HEK293 (cell line): ENCODE measurements at regions not wholly inside any gene's neighbourhood (a gene's known extent, or its start where the extent isn't known, plus 50 kb on each side); places are given as distances from the start of the nearest gene placed in this dataset.
A peak's percentile ranks its signal among the peaks of the same experiment; 100 is the strongest.

Source experiments
- CTCF ChIA-PET: fragments of 350-600 bp; formaldehyde crosslinking; extraction: SDS; loops from one replicate; lab custom pipeline; 2021; ENCODE audit warnings: antibody characterized with exemption; lab: Yijun Ruan, JAX
- POLR2A ChIA-PET: fragments of 300-600 bp; formaldehyde crosslinking; extraction: SDS; loops from one replicate; lab custom pipeline; 2020; ENCODE audit warnings: antibody characterized with exemption, inconsistent platforms; lab: Yijun Ruan, JAX
- H3K27ac ChIP-seq: fragments of 200-500 bp; sonication (Bioruptor generic); 2 replicates; pipeline ENCODE4 v1.5.1; 2014; ENCODE audit warnings: low read depth, low read length, control low read depth, inconsistent platforms; ENCODE audit errors: extremely low read depth
- H3K36me3 ChIP-seq, 2 experiments: fragments of 200-500 bp in 1 of 2; sonication (Bioruptor generic) in 1 of 2; 1 replicate in 1 of 2; 2 replicates in 1 of 2; pipeline ENCODE4 v1.5.1; 2014 to 2017; ENCODE audit warnings: inconsistent platforms in 2 of 2, low read length in 2 of 2; ENCODE audit not compliant: control insufficient read depth in 2 of 2, insufficient read depth in 1 of 2
- H3K4me1 ChIP-seq: fragments of 200-500 bp; sonication (Bioruptor generic); 2 replicates; pipeline ENCODE4 v1.5.1; 2014; ENCODE audit warnings: mild to moderate bottlenecking, low read length, inconsistent platforms; ENCODE audit not compliant: control insufficient read depth, insufficient read depth
- H3K4me3 ChIP-seq: 2 replicates; pipeline ENCODE4 v1.5.1; 2011; ENCODE audit warnings: low read depth, mild to moderate bottlenecking, control low read depth, low read length, moderate library complexity
- H3K9me3 ChIP-seq: fragments of 200-500 bp; sonication (Bioruptor generic); 2 replicates; pipeline ENCODE4 v1.5.1; 2014; ENCODE audit warnings: low read depth, low read length, inconsistent platforms; ENCODE audit not compliant: control insufficient read depth, insufficient read depth
- GLIS1 ChIP-seq: fragments of 450-650 bp; formaldehyde crosslinking; IDR thresholded peaks from 2 replicates; pipeline ENCODE4 v1.5.1; 2016; ENCODE audit warnings: missing biosample characterization, missing genetic modification characterization
- GLIS2 ChIP-seq: fragments of 450-650 bp; formaldehyde crosslinking; IDR thresholded peaks from 2 replicates; pipeline ENCODE4 v1.5.1; 2016; ENCODE audit warnings: missing biosample characterization, missing genetic modification characterization
- MYNN ChIP-seq: fragments of 450-650 bp; formaldehyde crosslinking; IDR thresholded peaks from 2 replicates; pipeline ENCODE4 v1.5.1; 2016; ENCODE audit warnings: missing biosample characterization, missing genetic modification characterization, borderline replicate concordance
- SCRT1 ChIP-seq: fragments of 450-650 bp; formaldehyde crosslinking; IDR thresholded peaks from 2 replicates; pipeline ENCODE4 v1.5.1; 2016; ENCODE audit warnings: missing biosample characterization, missing genetic modification characterization, borderline replicate concordance
- SP7 ChIP-seq: fragments of 450-650 bp; formaldehyde crosslinking; IDR thresholded peaks from 2 replicates; pipeline ENCODE4 v1.5.1; 2016; ENCODE audit warnings: missing biosample characterization, missing genetic modification characterization
- ZNF138 ChIP-seq: fragments of 450-650 bp; formaldehyde crosslinking; IDR thresholded peaks from 2 replicates; pipeline ENCODE4 v1.5.1; 2016; ENCODE audit warnings: missing biosample characterization, missing genetic modification characterization, borderline replicate concordance
- ZNF24 ChIP-seq: fragments of 450-650 bp; formaldehyde crosslinking; IDR thresholded peaks from 2 replicates; pipeline ENCODE4 v1.5.1; 2016; ENCODE audit warnings: missing biosample characterization, missing genetic modification characterization
- ZNF366 ChIP-seq: fragments of 450-650 bp; formaldehyde crosslinking; conservative IDR thresholded peaks from 2 replicates; pipeline ENCODE4 v1.5.1; 2016; ENCODE audit warnings: missing biosample characterization, missing genetic modification characterization
- ZNF394 ChIP-seq: fragments of 450-650 bp; formaldehyde crosslinking; IDR thresholded peaks from 2 replicates; pipeline ENCODE4 v1.5.1; 2016; ENCODE audit warnings: missing biosample characterization, missing genetic modification characterization, mild to moderate bottlenecking, moderate library complexity, borderline replicate concordance
- ZNF416 ChIP-seq: fragments of 450-650 bp; formaldehyde crosslinking; IDR thresholded peaks from 2 replicates; pipeline ENCODE4 v1.5.1; 2016; ENCODE audit warnings: missing biosample characterization, missing genetic modification characterization
- ZNF677 ChIP-seq: fragments of 450-650 bp; IDR thresholded peaks from 2 replicates; pipeline ENCODE4 v1.5.0; 2018; ENCODE audit warnings: missing biosample characterization, mild to moderate bottlenecking, missing genetic modification characterization, moderate library complexity
- ZSCAN16 ChIP-seq: fragments of 450-650 bp; formaldehyde crosslinking; IDR thresholded peaks from 2 replicates; pipeline ENCODE4 v1.5.1; 2016; ENCODE audit warnings: missing biosample characterization, missing genetic modification characterization
- TF ChIP-seq, protein P1 (sequence below): fragments of 450-650 bp; formaldehyde crosslinking; IDR thresholded peaks from 2 replicates; pipeline ENCODE4 v1.5.1; 2016; ENCODE audit warnings: missing biosample characterization, missing genetic modification characterization
- TF ChIP-seq, protein P2 (sequence below): fragments of 450-650 bp; formaldehyde crosslinking; IDR thresholded peaks from 2 replicates; pipeline ENCODE4 v1.5.1; 2016; ENCODE audit warnings: missing biosample characterization, missing genetic modification characterization
- TF ChIP-seq, protein P3 (sequence below): fragments of 450-650 bp; formaldehyde crosslinking; IDR thresholded peaks from 2 replicates; pipeline ENCODE4 v1.5.1; 2017; ENCODE audit warnings: missing biosample characterization, missing genetic modification characterization
- TF ChIP-seq, protein P4 (sequence below): fragments of 450-650 bp; formaldehyde crosslinking; IDR thresholded peaks from 2 replicates; pipeline ENCODE4 v1.5.1; 2016; ENCODE audit warnings: missing biosample characterization, missing genetic modification characterization
- TF ChIP-seq, protein P5 (sequence below): fragments of 450-650 bp; formaldehyde crosslinking; IDR thresholded peaks from 2 replicates; pipeline ENCODE4 v1.5.1; 2016; ENCODE audit warnings: missing biosample characterization, missing genetic modification characterization

DNA sequence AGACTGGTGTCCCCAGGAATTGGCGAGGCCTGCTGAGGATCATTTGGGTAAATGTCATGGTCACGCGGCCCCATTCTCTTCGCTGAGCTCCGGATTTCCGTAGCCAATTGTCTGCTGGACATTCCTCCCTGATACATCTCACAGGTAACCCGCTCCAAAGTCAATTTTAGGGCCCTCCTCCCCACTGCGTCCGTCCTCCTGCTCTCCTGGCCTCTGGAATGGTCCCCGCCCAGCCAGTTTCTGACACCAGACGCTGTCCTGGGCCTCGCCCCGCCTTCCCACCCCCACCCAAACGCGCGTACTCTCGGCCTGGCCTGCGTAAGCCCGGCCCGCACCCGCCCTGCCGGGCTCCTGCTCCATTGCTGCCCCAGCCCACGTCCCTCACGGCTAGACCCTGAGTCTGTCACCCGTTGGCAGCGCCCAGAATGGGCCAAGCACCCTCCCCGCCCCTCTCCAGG is 202.0 kb downstream of the AUH start:
- peak; percentile 1; the same call in 1 of the 2 replicates for TF ChIP-seq ZNF366 (tag by site-specific recombination)
- TF ChIP-seq, protein P1, sequence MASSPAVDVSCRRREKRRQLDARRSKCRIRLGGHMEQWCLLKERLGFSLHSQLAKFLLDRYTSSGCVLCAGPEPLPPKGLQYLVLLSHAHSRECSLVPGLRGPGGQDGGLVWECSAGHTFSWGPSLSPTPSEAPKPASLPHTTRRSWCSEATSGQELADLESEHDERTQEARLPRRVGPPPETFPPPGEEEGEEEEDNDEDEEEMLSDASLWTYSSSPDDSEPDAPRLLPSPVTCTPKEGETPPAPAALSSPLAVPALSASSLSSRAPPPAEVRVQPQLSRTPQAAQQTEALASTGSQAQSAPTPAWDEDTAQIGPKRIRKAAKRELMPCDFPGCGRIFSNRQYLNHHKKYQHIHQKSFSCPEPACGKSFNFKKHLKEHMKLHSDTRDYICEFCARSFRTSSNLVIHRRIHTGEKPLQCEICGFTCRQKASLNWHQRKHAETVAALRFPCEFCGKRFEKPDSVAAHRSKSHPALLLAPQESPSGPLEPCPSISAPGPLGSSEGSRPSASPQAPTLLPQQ (tag by site-specific recombination), result no peak
- no peak overlapping the region for H3K27ac ChIP-seq
- H3K36me3 ChIP-seq, result no peaks in the 10 kb centered on the region
- POLR2A ChIA-PET, result no interaction called here
- no peak overlapping the region for H3K4me3 ChIP-seq
- no peaks in the 10 kb centered on the region for H3K4me1 ChIP-seq
- no peaks in the 10 kb centered on the region for H3K9me3 ChIP-seq
- CTCF ChIA-PET, result no interaction called here

DNA sequence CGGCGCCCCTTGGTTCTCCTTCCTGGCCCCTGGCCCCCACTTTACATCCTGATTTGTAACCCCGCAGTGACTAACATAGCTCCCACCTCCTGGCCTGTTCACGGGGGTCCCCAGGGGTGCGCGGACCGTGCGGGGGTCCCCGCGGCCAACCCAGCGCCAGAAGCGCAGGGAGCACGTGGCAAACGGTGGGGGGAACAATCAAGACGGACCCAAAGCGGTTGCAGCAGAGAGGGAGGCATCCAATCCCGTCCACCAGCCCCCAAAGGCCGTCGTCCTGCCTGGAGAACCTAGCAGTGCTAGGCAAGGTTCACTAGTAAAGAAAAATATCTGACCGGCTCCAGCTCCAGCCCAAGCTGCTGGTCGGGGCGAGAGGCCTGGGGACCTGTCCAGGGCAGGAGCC is 201.5 kb downstream of the AUH start:
- Histone ChIP-seq H3K4me1 (no peaks in the 10 kb centered on the region; the same call in 1 of the 2 replicates), H3K27ac (no peak overlapping the region), H3K36me3 (no peaks in the 10 kb centered on the region), H3K9me3 (no peaks in the 10 kb centered on the region), H3K4me3 (no peak overlapping the region)
- ChIA-PET CTCF (no interaction called here), POLR2A (no interaction called here)
- no peak for TF ChIP-seq ZNF394 (tag by site-specific recombination)
- no peak for TF ChIP-seq GLIS2
- TF ChIP-seq, protein P2, sequence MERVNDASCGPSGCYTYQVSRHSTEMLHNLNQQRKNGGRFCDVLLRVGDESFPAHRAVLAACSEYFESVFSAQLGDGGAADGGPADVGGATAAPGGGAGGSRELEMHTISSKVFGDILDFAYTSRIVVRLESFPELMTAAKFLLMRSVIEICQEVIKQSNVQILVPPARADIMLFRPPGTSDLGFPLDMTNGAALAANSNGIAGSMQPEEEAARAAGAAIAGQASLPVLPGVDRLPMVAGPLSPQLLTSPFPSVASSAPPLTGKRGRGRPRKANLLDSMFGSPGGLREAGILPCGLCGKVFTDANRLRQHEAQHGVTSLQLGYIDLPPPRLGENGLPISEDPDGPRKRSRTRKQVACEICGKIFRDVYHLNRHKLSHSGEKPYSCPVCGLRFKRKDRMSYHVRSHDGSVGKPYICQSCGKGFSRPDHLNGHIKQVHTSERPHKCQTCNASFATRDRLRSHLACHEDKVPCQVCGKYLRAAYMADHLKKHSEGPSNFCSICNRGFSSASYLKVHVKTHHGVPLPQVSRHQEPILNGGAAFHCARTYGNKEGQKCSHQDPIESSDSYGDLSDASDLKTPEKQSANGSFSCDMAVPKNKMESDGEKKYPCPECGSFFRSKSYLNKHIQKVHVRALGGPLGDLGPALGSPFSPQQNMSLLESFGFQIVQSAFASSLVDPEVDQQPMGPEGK (tag by site-specific recombination), result no peak
- TF ChIP-seq, protein P3, sequence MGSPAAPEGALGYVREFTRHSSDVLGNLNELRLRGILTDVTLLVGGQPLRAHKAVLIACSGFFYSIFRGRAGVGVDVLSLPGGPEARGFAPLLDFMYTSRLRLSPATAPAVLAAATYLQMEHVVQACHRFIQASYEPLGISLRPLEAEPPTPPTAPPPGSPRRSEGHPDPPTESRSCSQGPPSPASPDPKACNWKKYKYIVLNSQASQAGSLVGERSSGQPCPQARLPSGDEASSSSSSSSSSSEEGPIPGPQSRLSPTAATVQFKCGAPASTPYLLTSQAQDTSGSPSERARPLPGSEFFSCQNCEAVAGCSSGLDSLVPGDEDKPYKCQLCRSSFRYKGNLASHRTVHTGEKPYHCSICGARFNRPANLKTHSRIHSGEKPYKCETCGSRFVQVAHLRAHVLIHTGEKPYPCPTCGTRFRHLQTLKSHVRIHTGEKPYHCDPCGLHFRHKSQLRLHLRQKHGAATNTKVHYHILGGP (tag by site-specific recombination), result no peak
- TF ChIP-seq ZNF416 (tag by site-specific recombination), result no peak
- TF ChIP-seq, protein P4, sequence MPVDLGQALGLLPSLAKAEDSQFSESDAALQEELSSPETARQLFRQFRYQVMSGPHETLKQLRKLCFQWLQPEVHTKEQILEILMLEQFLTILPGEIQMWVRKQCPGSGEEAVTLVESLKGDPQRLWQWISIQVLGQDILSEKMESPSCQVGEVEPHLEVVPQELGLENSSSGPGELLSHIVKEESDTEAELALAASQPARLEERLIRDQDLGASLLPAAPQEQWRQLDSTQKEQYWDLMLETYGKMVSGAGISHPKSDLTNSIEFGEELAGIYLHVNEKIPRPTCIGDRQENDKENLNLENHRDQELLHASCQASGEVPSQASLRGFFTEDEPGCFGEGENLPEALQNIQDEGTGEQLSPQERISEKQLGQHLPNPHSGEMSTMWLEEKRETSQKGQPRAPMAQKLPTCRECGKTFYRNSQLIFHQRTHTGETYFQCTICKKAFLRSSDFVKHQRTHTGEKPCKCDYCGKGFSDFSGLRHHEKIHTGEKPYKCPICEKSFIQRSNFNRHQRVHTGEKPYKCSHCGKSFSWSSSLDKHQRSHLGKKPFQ (tag by site-specific recombination), result no peak
- no peak for TF ChIP-seq ZNF138 (tag by site-specific recombination)
- TF ChIP-seq SCRT1, result no peak
- TF ChIP-seq SP7 (tag by site-specific recombination), result no peak
- no peak for TF ChIP-seq MYNN (tag by site-specific recombination)
- TF ChIP-seq GLIS1, result no peak
- no peak for TF ChIP-seq ZNF677
- no peak for TF ChIP-seq ZNF24 (tag by site-specific recombination)
- TF ChIP-seq ZSCAN16 (tag by site-specific recombination), result no peak
- TF ChIP-seq, protein P5, sequence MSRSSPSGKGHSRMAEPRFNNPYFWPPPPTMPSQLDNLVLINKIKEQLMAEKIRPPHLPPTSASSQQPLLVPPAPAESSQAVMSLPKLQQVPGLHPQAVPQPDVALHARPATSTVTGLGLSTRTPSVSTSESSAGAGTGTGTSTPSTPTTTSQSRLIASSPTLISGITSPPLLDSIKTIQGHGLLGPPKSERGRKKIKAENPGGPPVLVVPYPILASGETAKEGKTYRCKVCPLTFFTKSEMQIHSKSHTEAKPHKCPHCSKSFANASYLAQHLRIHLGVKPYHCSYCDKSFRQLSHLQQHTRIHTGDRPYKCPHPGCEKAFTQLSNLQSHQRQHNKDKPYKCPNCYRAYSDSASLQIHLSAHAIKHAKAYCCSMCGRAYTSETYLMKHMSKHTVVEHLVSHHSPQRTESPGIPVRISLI (tag by site-specific recombination), result no peak
- TF ChIP-seq, protein P1 (tag by site-specific recombination), result no peak
